ENCODE measurements at regions not wholly inside any gene's neighbourhood (a gene's known extent, or its start where the extent isn't known, plus 50 kb on each side); places are given as distances from the start of the nearest gene placed in this dataset.
A peak's percentile ranks its signal among the peaks of the same experiment; 100 is the strongest.

GRCh38 chr5:30324083-30324482, 869.4 kb upstream of the CDH6 start:
- Histone ChIP-seq H3K36me3 (ENCODE audit: insufficient read depth) (no peaks in the 10 kb centered on the region), H3K27ac (ENCODE audit: low read depth) (no peak overlapping the region), H4K20me1 (replicated peaks; ENCODE audit: insufficient read depth) (no peaks in the 10 kb centered on the region), H3K4me2 (no peak overlapping the region), H3K27me3 (ENCODE audit: insufficient read depth) (no peaks in the 10 kb centered on the region), H2AFZ (no peak overlapping the region; the same call in 1 of the 2 replicates), H3K9me2 (ENCODE audit: insufficient read depth) (peaks cover 2% of the 10 kb centered on the region; the same call in 1 of the 2 replicates), H3K4me1 (ENCODE audit: insufficient read depth) (no peaks in the 10 kb centered on the region), H3F3A (replicated peaks; ENCODE audit: low read depth) (no peaks in the 10 kb centered on the region), H3K79me2 (replicated peaks; ENCODE audit: insufficient read depth) (no peaks in the 10 kb centered on the region), H3K4me3 (no peak overlapping the region)
- Mint-ChIP-seq H3K36me3 (ENCODE audit: low read depth) (no peaks in the 10 kb centered on the region), H3K4me1 (no peaks in the 10 kb centered on the region), H3K27me3 (ENCODE audit: insufficient read depth, low read depth, poor library complexity) (peaks cover 1% of the 10 kb centered on the region), H3K27ac (no peak overlapping the region), H3K4me3 (no peak overlapping the region), H3K9me3 (no peaks in the 10 kb centered on the region)
- TF ChIP-seq ZNF462 (CRISPR knock-in tag; IDR thresholded peaks at IDR 0.05) (no peak), CTCF (conservative IDR thresholded peaks at IDR 0.05; ENCODE audit: low read depth in 2 of 2) (peak in 1 of 2 experiments; percentile 45; a peak in 2 of 4 replicates)
- ATAC-seq (peak; percentile 86), DNase-seq (ENCODE audit: low spot score) (peak; percentile 31)

- H3K4me1 Mint-ChIP-seq, result no peaks in the 10 kb centered on the region
- no peaks in the 10 kb centered on the region for H3K27me3 Mint-ChIP-seq (ENCODE audit: insufficient read depth, low read depth, poor library complexity)
- H3K4me3 Mint-ChIP-seq, result no peak overlapping the region
- H3K79me2 ChIP-seq (replicated peaks; ENCODE audit: insufficient read depth), result no peaks in the 10 kb centered on the region
- H3K36me3 Mint-ChIP-seq (ENCODE audit: low read depth), result peaks cover 3% of the 10 kb centered on the region; the same call in 2 of the 3 replicates
- no peak overlapping the region for H3K27ac ChIP-seq (ENCODE audit: low read depth)
- no peak overlapping the region for H3K27ac Mint-ChIP-seq
- H3K36me3 ChIP-seq (ENCODE audit: insufficient read depth), result no peaks in the 10 kb centered on the region
- H4K20me1 ChIP-seq (replicated peaks; ENCODE audit: insufficient read depth), result no peaks in the 10 kb centered on the region
- ATAC-seq (no peak), DNase-seq (ENCODE audit: low spot score) (no peak)
- H3K4me2 ChIP-seq, result no peak overlapping the region
- no peak overlapping the region for H3K4me3 ChIP-seq
- no peaks in the 10 kb centered on the region for H3F3A ChIP-seq (replicated peaks; ENCODE audit: low read depth)
- peaks cover 10% of the 10 kb centered on the region for H3K9me3 Mint-ChIP-seq
- no peaks in the 10 kb centered on the region for H3K4me1 ChIP-seq (ENCODE audit: insufficient read depth)
- H2AFZ ChIP-seq, result no peak overlapping the region
- H3K27me3 ChIP-seq (ENCODE audit: insufficient read depth), result no peaks in the 10 kb centered on the region
- H3K9me2 ChIP-seq (ENCODE audit: insufficient read depth), result peaks cover 4% of the 10 kb centered on the region; the same call in 1 of the 2 replicates
- TF ChIP-seq EZH2phosphoT487 (IDR thresholded peaks at IDR 0.05; ENCODE audit: unreplicated experiment), result no peak
- no peak for TF ChIP-seq POLR2AphosphoS5 (IDR thresholded peaks at IDR 0.05; ENCODE audit: low read depth)
- TF ChIP-seq ETS1 (IDR thresholded peaks at IDR 0.05), result no peak
- no peak for TF ChIP-seq ZNF114 (CRISPR knock-in tag; IDR thresholded peaks at IDR 0.05)
- TF ChIP-seq STAT1 (IDR thresholded peaks at IDR 0.05; ENCODE audit: unreplicated experiment), result no peak
- TF ChIP-seq NANOG (IDR thresholded peaks at IDR 0.05; ENCODE audit: borderline replicate concordance), result no peak
Measured at GRCh38 chr5:30287890-30288289, 905.6 kb upstream of the CDH6 start.

Data from GM23338 (cell line).